ENCODE measurements at regions not wholly inside any gene's neighbourhood (a gene's known extent, or its start where the extent isn't known, plus 50 kb on each side); places are given as distances from the start of the nearest gene placed in this dataset.

DNA sequence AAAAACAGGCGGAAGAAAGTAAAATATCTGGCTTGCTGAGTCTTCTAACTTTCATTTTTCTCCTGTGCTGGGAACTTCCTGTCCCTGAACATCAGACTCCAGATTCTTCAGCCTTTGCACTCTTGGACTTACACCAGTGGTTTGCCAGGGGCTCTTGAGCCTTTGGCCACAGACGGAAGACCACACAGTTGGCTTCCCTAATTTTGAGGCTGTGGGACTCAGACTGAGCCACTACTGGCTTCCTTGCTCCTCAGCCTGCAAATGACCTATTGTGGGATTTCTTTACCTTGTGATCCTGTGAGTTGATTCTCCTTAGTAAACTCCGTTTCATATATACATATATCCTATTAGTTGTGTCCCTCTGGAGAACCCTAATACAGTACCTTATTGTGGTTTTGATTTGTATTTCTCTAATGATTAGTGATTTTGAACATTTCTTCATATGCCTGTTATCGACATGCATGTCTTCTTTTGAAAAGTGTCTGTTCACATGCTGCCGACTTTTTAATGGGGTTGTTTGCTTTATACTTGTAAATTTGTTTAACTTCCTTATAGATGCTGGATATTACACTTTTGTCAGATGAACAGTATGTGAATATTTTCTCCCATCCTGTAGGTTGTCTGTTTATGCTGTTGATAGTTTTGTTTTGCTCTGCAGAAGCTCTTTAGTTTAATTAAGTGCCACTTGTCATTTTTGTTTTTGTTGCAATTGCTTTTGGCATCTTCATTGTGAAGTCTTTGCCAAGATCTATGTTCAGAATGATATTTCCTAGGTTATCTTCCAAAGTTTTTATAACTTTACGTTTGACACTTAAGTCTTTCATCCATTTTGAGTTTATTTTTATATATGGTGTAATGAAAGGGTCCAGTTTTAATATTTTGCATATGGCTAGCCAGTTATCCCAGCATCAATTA, 348.8 kb upstream of the SETBP1 start:
- TF ChIP-seq EZH2phosphoT487 (conservative IDR thresholded peaks at IDR 0.05; ENCODE audit: low read length) = no peak
- TF ChIP-seq, protein P1, sequence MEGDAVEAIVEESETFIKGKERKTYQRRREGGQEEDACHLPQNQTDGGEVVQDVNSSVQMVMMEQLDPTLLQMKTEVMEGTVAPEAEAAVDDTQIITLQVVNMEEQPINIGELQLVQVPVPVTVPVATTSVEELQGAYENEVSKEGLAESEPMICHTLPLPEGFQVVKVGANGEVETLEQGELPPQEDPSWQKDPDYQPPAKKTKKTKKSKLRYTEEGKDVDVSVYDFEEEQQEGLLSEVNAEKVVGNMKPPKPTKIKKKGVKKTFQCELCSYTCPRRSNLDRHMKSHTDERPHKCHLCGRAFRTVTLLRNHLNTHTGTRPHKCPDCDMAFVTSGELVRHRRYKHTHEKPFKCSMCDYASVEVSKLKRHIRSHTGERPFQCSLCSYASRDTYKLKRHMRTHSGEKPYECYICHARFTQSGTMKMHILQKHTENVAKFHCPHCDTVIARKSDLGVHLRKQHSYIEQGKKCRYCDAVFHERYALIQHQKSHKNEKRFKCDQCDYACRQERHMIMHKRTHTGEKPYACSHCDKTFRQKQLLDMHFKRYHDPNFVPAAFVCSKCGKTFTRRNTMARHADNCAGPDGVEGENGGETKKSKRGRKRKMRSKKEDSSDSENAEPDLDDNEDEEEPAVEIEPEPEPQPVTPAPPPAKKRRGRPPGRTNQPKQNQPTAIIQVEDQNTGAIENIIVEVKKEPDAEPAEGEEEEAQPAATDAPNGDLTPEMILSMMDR (IDR thresholded peaks at IDR 0.05; ENCODE audit: insufficient read depth, low read length, poor library complexity, severe bottlenecking) = no peak
- H3K36me3 ChIP-seq (ENCODE audit: low read length) = no peaks in the 10 kb centered on the region

DNA sequence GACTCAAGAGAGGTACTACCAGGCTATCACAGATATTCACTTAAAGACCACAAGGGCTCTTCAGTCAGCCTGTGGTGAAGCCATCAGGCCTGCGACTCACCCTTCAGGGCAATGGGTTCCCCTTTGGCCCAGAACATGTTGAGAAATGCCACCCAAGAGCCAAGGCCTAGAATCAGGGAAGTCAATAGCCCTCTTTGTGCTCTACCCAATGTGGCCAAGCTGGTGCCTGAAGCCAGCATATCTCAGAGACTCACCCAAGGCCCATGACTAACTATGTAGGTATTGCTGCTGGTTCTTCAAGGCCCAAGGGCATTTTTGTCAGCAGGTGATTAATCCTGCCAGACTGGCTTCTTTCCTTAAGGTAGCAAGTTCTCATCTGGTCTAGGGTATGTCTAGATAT, 338.9 kb upstream of the SETBP1 start:
- no peak overlapping the region for H3K4me3 ChIP-seq (ENCODE audit: insufficient read depth, low read length, poor library complexity, severe bottlenecking)
- H3K9me3 ChIP-seq (ENCODE audit: insufficient read depth, low read length) = no peaks in the 10 kb centered on the region
- H3K27me3 ChIP-seq (ENCODE audit: low read length) = no peaks in the 10 kb centered on the region
- TF ChIP-seq, protein P1 (IDR thresholded peaks at IDR 0.05; ENCODE audit: insufficient read depth, low read length, poor library complexity, severe bottlenecking) = no peak
- TF ChIP-seq EZH2phosphoT487 (conservative IDR thresholded peaks at IDR 0.05; ENCODE audit: low read length) = no peak
- no peaks in the 10 kb centered on the region for H3F3A ChIP-seq (ENCODE audit: insufficient read depth)
- H3K4me2 ChIP-seq (ENCODE audit: low read depth, low read length, poor library complexity, severe bottlenecking) = no peak overlapping the region
- no peaks in the 10 kb centered on the region for H3K9me2 ChIP-seq (replicated peaks; ENCODE audit: insufficient read depth, low read length)
- no peak overlapping the region for H2AFZ ChIP-seq (ENCODE audit: low read depth, low read length, severe bottlenecking)
- no peaks in the 10 kb centered on the region for H3K36me3 ChIP-seq (ENCODE audit: low read length)
- no peaks in the 10 kb centered on the region for H4K20me1 ChIP-seq (ENCODE audit: low read depth, low read length)
- no peak overlapping the region for H3K27ac ChIP-seq (ENCODE audit: low read depth, low read length)
- H3K9ac ChIP-seq (ENCODE audit: low read length) = no peak overlapping the region
- no peaks in the 10 kb centered on the region for H3K79me2 ChIP-seq (ENCODE audit: insufficient read depth, low read length)

More for the DNA sequence above, 348.8 kb upstream of the SETBP1 start:
- no peak overlapping the region for H2AFZ ChIP-seq (ENCODE audit: low read depth, low read length, severe bottlenecking)
- no peaks in the 10 kb centered on the region for H3K79me2 ChIP-seq (ENCODE audit: insufficient read depth, low read length)
- H3K27ac ChIP-seq (ENCODE audit: low read depth, low read length) = no peak overlapping the region
- H3F3A ChIP-seq (ENCODE audit: insufficient read depth) = no peaks in the 10 kb centered on the region
- no peak overlapping the region for H3K4me3 ChIP-seq (ENCODE audit: insufficient read depth, low read length, poor library complexity, severe bottlenecking)
- H4K20me1 ChIP-seq (ENCODE audit: low read depth, low read length) = no peaks in the 10 kb centered on the region
- H3K4me2 ChIP-seq (ENCODE audit: low read depth, low read length, poor library complexity, severe bottlenecking) = no peak overlapping the region
- no peaks in the 10 kb centered on the region for H3K27me3 ChIP-seq (ENCODE audit: low read length)
- H3K9ac ChIP-seq (ENCODE audit: low read length) = no peak overlapping the region
- no peaks in the 10 kb centered on the region for H3K9me2 ChIP-seq (replicated peaks; ENCODE audit: insufficient read depth, low read length)
- H3K9me3 ChIP-seq (ENCODE audit: insufficient read depth, low read length) = no peaks in the 10 kb centered on the region

DNA sequence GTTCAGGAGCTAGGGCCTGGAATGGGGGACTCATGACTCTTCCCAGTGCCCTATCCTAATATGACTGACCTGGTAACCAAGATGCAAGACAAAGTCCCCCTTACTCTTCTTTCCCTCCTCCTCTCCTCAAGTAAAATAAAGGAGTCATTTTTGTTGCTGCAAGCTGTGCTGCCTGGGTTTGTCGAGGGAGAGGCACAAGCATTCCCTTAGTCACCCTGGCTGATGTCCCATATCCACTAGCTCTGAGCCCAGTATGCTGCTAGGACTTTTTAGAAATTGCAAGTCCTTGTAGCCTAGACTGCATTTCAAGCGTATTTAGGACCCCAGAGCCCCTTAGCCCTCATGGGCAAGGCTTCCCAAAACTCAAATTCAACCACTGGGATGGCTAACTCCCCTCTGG, 338.5 kb upstream of the SETBP1 start:
- no peaks in the 10 kb centered on the region for H3K27me3 ChIP-seq (ENCODE audit: low read length)
- H3K4me3 ChIP-seq (ENCODE audit: insufficient read depth, low read length, poor library complexity, severe bottlenecking) = no peak overlapping the region
- no peaks in the 10 kb centered on the region for H3K9me3 ChIP-seq (ENCODE audit: insufficient read depth, low read length)
- H3K79me2 ChIP-seq (ENCODE audit: insufficient read depth, low read length) = no peaks in the 10 kb centered on the region
- no peak overlapping the region for H3K9ac ChIP-seq (ENCODE audit: low read length)
- H3F3A ChIP-seq (ENCODE audit: insufficient read depth) = no peaks in the 10 kb centered on the region
- TF ChIP-seq, protein P1 (IDR thresholded peaks at IDR 0.05; ENCODE audit: insufficient read depth, low read length, poor library complexity, severe bottlenecking) = no peak
- TF ChIP-seq EZH2phosphoT487 (conservative IDR thresholded peaks at IDR 0.05; ENCODE audit: low read length) = no peak
- no peak overlapping the region for H3K4me2 ChIP-seq (ENCODE audit: low read depth, low read length, poor library complexity, severe bottlenecking)
- no peak overlapping the region for H2AFZ ChIP-seq (ENCODE audit: low read depth, low read length, severe bottlenecking)
- no peak overlapping the region for H3K27ac ChIP-seq (ENCODE audit: low read depth, low read length)
- no peaks in the 10 kb centered on the region for H3K36me3 ChIP-seq (ENCODE audit: low read length)
- H4K20me1 ChIP-seq (ENCODE audit: low read depth, low read length) = no peaks in the 10 kb centered on the region
- H3K9me2 ChIP-seq (replicated peaks; ENCODE audit: insufficient read depth, low read length) = no peaks in the 10 kb centered on the region

Data from SU-DHL-6 (cell line).